Mesenchymal stem cell (in vitro differentiated cells and primary cell): ENCODE measurements at regions not wholly inside any gene's neighbourhood (a gene's known extent, or its start where the extent isn't known, plus 50 kb on each side); places are given as distances from the start of the nearest gene placed in this dataset.

ENCODE experiments used
- DNase-seq: peaks from one replicate; pipeline ENCODE4 v3.0.0-alpha.2; 2013
- H2AFZ ChIP-seq: one replicate; pipeline ENCODE4 v1.6.1; 2013; ENCODE audit warnings: low read depth, mild to moderate bottlenecking, control low read depth, inconsistent platforms, low read length, moderate library complexity
- H2AK5ac ChIP-seq: 2 replicates; pipeline ENCODE4 v1.6.1; 2013; ENCODE audit warnings: low read length, moderate library complexity, mild to moderate bottlenecking, inconsistent platforms; ENCODE audit not compliant: severe bottlenecking
- H2BK120ac ChIP-seq: one replicate; pipeline ENCODE4 v1.6.1; 2013; ENCODE audit warnings: low read depth, mild to moderate bottlenecking, inconsistent platforms, low read length, moderate library complexity
- H2BK12ac ChIP-seq, 2 experiments: one replicate each; pipeline ENCODE4 v1.6.1; 2013; ENCODE audit warnings: inconsistent platforms in 2 of 2, low read length in 2 of 2, mild to moderate bottlenecking in 2 of 2, moderate library complexity in 2 of 2, control low read depth in 1 of 2
- H2BK15ac ChIP-seq: one replicate; pipeline ENCODE4 v1.6.1; 2013; ENCODE audit warnings: mild to moderate bottlenecking, low read depth, inconsistent platforms; ENCODE audit not compliant: poor library complexity, severe bottlenecking
- H2BK5ac ChIP-seq: 2 replicates; pipeline ENCODE4 v1.6.1; 2013; ENCODE audit warnings: low read depth, mild to moderate bottlenecking, low read length, control low read depth, inconsistent platforms; ENCODE audit not compliant: poor library complexity, severe bottlenecking
- H3K14ac ChIP-seq, 2 experiments: one replicate each; pipeline ENCODE4 v1.6.1; 2013; ENCODE audit warnings: inconsistent platforms in 2 of 2, low read length in 2 of 2, control low read depth in 1 of 2, mild to moderate bottlenecking in 1 of 2, moderate library complexity in 1 of 2
- H3K18ac ChIP-seq, 2 experiments: one replicate each; pipeline ENCODE4 v1.6.1; 2013; ENCODE audit warnings: inconsistent platforms in 2 of 2, low read length in 2 of 2, control low read depth in 1 of 2, low read depth in 1 of 2, mild to moderate bottlenecking in 1 of 2
- H3K23ac ChIP-seq, 2 experiments: one replicate each; pipeline ENCODE4 v1.6.1; 2013; ENCODE audit warnings: inconsistent platforms in 2 of 2, low read length in 2 of 2, mild to moderate bottlenecking in 2 of 2, moderate library complexity in 2 of 2, control low read depth in 1 of 2
- H3K27ac ChIP-seq: 2 replicates; pipeline ENCODE4 v1.5.1; 2013; ENCODE audit warnings: mild to moderate bottlenecking, moderate library complexity, low read length, control low read depth, inconsistent platforms; ENCODE audit not compliant: poor library complexity, severe bottlenecking
- H3K27me3 ChIP-seq, 2 experiments: 2 replicates each; pipeline versions ENCODE4 v1.6.1 to v1.7.0; 2013; ENCODE audit warnings: low read length in 2 of 2, mild to moderate bottlenecking in 2 of 2, moderate library complexity in 2 of 2, control low read depth in 1 of 2, inconsistent platforms in 1 of 2; ENCODE audit not compliant: control insufficient read depth in 1 of 2, insufficient read depth in 1 of 2
- H3K36me3 ChIP-seq, 2 experiments: 2 replicates each; pipeline versions ENCODE4 v1.6.1 to v1.7.0; 2013; ENCODE audit warnings: low read length in 2 of 2, control low read depth in 1 of 2, inconsistent platforms in 1 of 2, low read depth in 1 of 2, mild to moderate bottlenecking in 1 of 2; ENCODE audit not compliant: insufficient read depth in 2 of 2, control insufficient read depth in 1 of 2
- H3K4ac ChIP-seq, 2 experiments: one replicate each; pipeline ENCODE4 v1.6.1; 2013; ENCODE audit warnings: inconsistent platforms in 2 of 2, low read length in 2 of 2, mild to moderate bottlenecking in 2 of 2, moderate library complexity in 2 of 2, control low read depth in 1 of 2, low read depth in 1 of 2
- H3K4me1 ChIP-seq: 2 replicates; pipeline ENCODE4 v1.6.1; 2013; ENCODE audit warnings: low read depth, low read length, control low read depth; ENCODE audit not compliant: control insufficient read depth, insufficient read depth
- H3K4me2 ChIP-seq: 2 replicates; pipeline ENCODE4 v1.6.1; 2013; ENCODE audit warnings: low read length, mild to moderate bottlenecking, inconsistent platforms; ENCODE audit not compliant: poor library complexity, severe bottlenecking
- H3K4me3 ChIP-seq, 2 experiments: 2 replicates each; pipeline versions ENCODE4 v1.5.1 to v1.7.0; 2013; ENCODE audit warnings: low read length in 2 of 2, mild to moderate bottlenecking in 2 of 2, control low read depth in 1 of 2, low read depth in 1 of 2; ENCODE audit not compliant: insufficient read depth in 1 of 2
- H3K79me1 ChIP-seq: replicated peaks from 2 replicates; pipeline ENCODE4 v1.6.1; 2013; ENCODE audit warnings: mild to moderate bottlenecking, control low read depth, low read length, inconsistent platforms; ENCODE audit not compliant: poor library complexity, severe bottlenecking
- H3K9ac ChIP-seq: 2 replicates; pipeline ENCODE4 v1.7.0; 2013; ENCODE audit warnings: mild to moderate bottlenecking, low read length, moderate library complexity
- H3K9me3 ChIP-seq: 2 replicates; pipeline ENCODE4 v1.7.0; 2013; ENCODE audit warnings: mild to moderate bottlenecking, low read length; ENCODE audit not compliant: control insufficient read depth
- H4K8ac ChIP-seq: one replicate; pipeline ENCODE4 v1.6.1; 2013; ENCODE audit warnings: inconsistent platforms, mild to moderate bottlenecking, low read length, moderate library complexity
- H4K91ac ChIP-seq: one replicate; pipeline ENCODE4 v1.6.1; 2013; ENCODE audit warnings: mild to moderate bottlenecking, low read length, inconsistent platforms
- WGBS: methylation state at CpG from one replicate; pipeline ENCODE4 v1.1.7; 2013; ENCODE audit warnings: mixed read lengths; 5-methylcytosine and 5-hydroxymethylcytosine counted together

GRCh38 chr1:72918940-72919339, 636.6 kb upstream of the NEGR1 start:
- H3K27me3 ChIP-seq = no peaks in the 10 kb centered on the region
- H4K8ac ChIP-seq = no peak overlapping the region
- no peak overlapping the region for H2AFZ ChIP-seq
- H2BK12ac ChIP-seq = no peak overlapping the region
- no peak for DNase-seq
- no peak overlapping the region for H3K27ac ChIP-seq
- H2AK5ac ChIP-seq = no peak overlapping the region
- no peak overlapping the region for H2BK15ac ChIP-seq
- H3K4me3 ChIP-seq = no peak overlapping the region
- H3K18ac ChIP-seq = no peak overlapping the region
- H3K4me2 ChIP-seq = no peak overlapping the region
- H2BK5ac ChIP-seq = no peak overlapping the region
- no peak overlapping the region for H4K91ac ChIP-seq
- no peaks in the 10 kb centered on the region for H3K36me3 ChIP-seq
- H3K4ac ChIP-seq = no peak overlapping the region
- H3K9ac ChIP-seq = no peak overlapping the region
- no peak overlapping the region for H3K23ac ChIP-seq
- H3K14ac ChIP-seq = no peak overlapping the region
- no peaks in the 10 kb centered on the region for H3K9me3 ChIP-seq
- no peaks in the 10 kb centered on the region for H3K79me1 ChIP-seq
- no peak overlapping the region for H2BK120ac ChIP-seq
- H3K4me1 ChIP-seq = no peaks in the 10 kb centered on the region
- WGBS = 80% methylated on average over 2 of the region's 4 CpGs

DNA sequence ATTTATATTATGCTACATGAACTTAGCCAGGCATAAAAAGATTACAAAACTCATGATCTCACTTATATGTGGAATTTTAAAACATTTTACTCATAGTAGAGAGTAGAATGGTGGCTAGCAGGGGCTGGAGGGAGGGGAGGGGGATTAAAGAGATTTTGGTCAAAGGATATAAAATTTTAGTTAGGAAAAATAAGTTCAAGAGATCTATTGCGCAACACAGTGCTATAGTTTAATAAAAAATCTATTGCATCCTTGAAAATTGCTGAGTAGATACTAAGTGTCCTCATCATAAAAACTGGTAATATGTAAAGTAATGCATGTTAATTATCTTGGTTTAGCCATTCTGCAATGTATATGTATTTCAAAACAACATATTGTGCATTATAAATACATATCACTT, 635.6 kb upstream of the NEGR1 start:
- no peak overlapping the region for H2AFZ ChIP-seq

GRCh38 chr1:72915581-72915980, 633.2 kb upstream of the NEGR1 start:
- Histone ChIP-seq H4K8ac (no peak overlapping the region), H2AK5ac (no peak overlapping the region), H3K4ac (no peak overlapping the region), H4K91ac (no peak overlapping the region), H3K4me3 (no peak overlapping the region), H2BK120ac (no peak overlapping the region), H2BK15ac (no peak overlapping the region), H3K79me1 (no peaks in the 10 kb centered on the region), H3K27ac (no peak overlapping the region), H2BK5ac (no peak overlapping the region), H3K23ac (no peak overlapping the region), H2BK12ac (no peak overlapping the region), H3K9me3 (no peaks in the 10 kb centered on the region), H2AFZ (no peak overlapping the region), H3K9ac (no peak overlapping the region), H3K4me2 (no peak overlapping the region), H3K36me3 (no peaks in the 10 kb centered on the region), H3K4me1 (no peaks in the 10 kb centered on the region), H3K18ac (no peak overlapping the region), H3K14ac (no peak overlapping the region), H3K27me3 (no peaks in the 10 kb centered on the region)
- no peak for DNase-seq
- 43% methylated on average over 5 of the region's 6 CpGs for WGBS

More for the DNA sequence above, 635.6 kb upstream of the NEGR1 start:
- H2BK15ac ChIP-seq = no peak overlapping the region
- no peaks in the 10 kb centered on the region for H3K4me1 ChIP-seq
- DNase-seq = no peak
- H3K23ac ChIP-seq = no peak overlapping the region
- no peak overlapping the region for H2BK5ac ChIP-seq
- no peak overlapping the region for H3K4me3 ChIP-seq
- no peak overlapping the region for H2BK12ac ChIP-seq
- no peak overlapping the region for H3K27ac ChIP-seq
- H3K36me3 ChIP-seq = no peaks in the 10 kb centered on the region
- H3K27me3 ChIP-seq = no peaks in the 10 kb centered on the region
- H3K14ac ChIP-seq = no peak overlapping the region
- H2BK120ac ChIP-seq = no peak overlapping the region
- no peak overlapping the region for H3K9ac ChIP-seq
- no peak overlapping the region for H3K18ac ChIP-seq
- no peak overlapping the region for H4K91ac ChIP-seq
- no peaks in the 10 kb centered on the region for H3K79me1 ChIP-seq
- H3K9me3 ChIP-seq = no peaks in the 10 kb centered on the region
- no CpG with 5 or more reads among the region's 1 CpG for WGBS
- no peak overlapping the region for H3K4ac ChIP-seq
- no peak overlapping the region for H3K4me2 ChIP-seq
- H2AK5ac ChIP-seq = no peak overlapping the region
- no peak overlapping the region for H4K8ac ChIP-seq

DNA sequence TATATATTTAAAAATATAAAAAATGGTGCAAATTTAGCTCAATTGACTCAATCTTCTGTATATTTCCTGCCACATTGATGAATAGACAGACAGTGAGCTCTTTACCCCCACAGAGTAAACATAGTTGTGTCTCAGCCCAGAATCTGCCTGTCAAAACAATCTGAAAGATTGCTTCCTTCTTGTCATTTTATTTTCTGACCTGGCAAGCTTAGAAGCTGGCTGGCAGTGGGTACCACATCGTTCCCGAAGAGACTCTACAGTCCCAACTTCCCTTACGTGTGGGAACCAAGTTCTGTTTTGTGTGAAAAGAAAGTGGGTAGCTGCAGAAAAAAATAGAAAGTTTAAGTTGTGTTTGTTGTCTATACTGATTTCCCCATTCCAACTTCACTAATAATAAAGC, 629.3 kb upstream of the NEGR1 start:
- no peak overlapping the region for H2AK5ac ChIP-seq
- H3K36me3 ChIP-seq = no peaks in the 10 kb centered on the region
- no peaks in the 10 kb centered on the region for H3K27me3 ChIP-seq
- no peak overlapping the region for H3K27ac ChIP-seq
- H4K8ac ChIP-seq = no peak overlapping the region
- no peak overlapping the region for H2BK120ac ChIP-seq
- H3K4me3 ChIP-seq = no peak overlapping the region
- no peak overlapping the region for H3K4ac ChIP-seq
- no peaks in the 10 kb centered on the region for H3K4me1 ChIP-seq
- no peak overlapping the region for H3K23ac ChIP-seq
- no peak overlapping the region for H2BK12ac ChIP-seq
- H2BK15ac ChIP-seq = no peak overlapping the region
- DNase-seq = no peak
- no peak overlapping the region for H3K4me2 ChIP-seq
- H3K18ac ChIP-seq = no peak overlapping the region
- WGBS = no CpG with 5 or more reads among the region's 3 CpGs
- H3K9me3 ChIP-seq = no peaks in the 10 kb centered on the region
- H3K9ac ChIP-seq = no peak overlapping the region
- H4K91ac ChIP-seq = no peak overlapping the region
- no peak overlapping the region for H2AFZ ChIP-seq
- H2BK5ac ChIP-seq = no peak overlapping the region
- H3K79me1 ChIP-seq = no peaks in the 10 kb centered on the region
- H3K14ac ChIP-seq = no peak overlapping the region
